B cell (primary cell): ENCODE measurements at regions not wholly inside any gene's neighbourhood (a gene's known extent, or its start where the extent isn't known, plus 50 kb on each side); places are given as distances from the start of the nearest gene placed in this dataset.

Experiments used
- ATAC-seq: fragments of 200-7000 bp; cut with Tn5 transposase; one replicate; pipeline ENCODE4 v1.10.0; 2021; ENCODE audit warnings: low read depth, mild to moderate bottlenecking, moderate number of reproducible peaks, moderate library complexity
- CTCF ChIA-PET: fragments of 350-600 bp; sonication (Branson Sonifier 250); formaldehyde crosslinking; loops from one replicate; lab custom pipeline; 2021; ENCODE audit warnings: antibody characterized with exemption, inconsistent platforms; lab: Charles Lee
- POLR2A ChIA-PET: fragments of 350-600 bp; sonication (Branson Sonifier 250); formaldehyde crosslinking; loops from one replicate; lab custom pipeline; 2021; ENCODE audit warnings: antibody characterized with exemption; lab: Charles Lee
- DNase-seq: peaks from one replicate; pipeline ENCODE4 v3.0.0; 2013
- H2AFZ ChIP-seq: 2 replicates; pipeline ENCODE4 v1.6.1; 2012; ENCODE audit warnings: mild to moderate bottlenecking, low read depth, low read length; ENCODE audit not compliant: insufficient read depth, poor library complexity, severe bottlenecking
- H3K27ac ChIP-seq, 2 donors: 1 replicate in 1 of 2; 2 replicates in 1 of 2; pipeline ENCODE4 v1.5.1; 2012 to 2013; ENCODE audit warnings: low read length in 2 of 2, mild to moderate bottlenecking in 2 of 2, moderate library complexity in 1 of 2
- H3K27me3 ChIP-seq, 4 experiments: fragments of 200-600 bp in 1 of 4; sonication (generic) in 1 of 4; replicated peaks in 1 of 4; 1 replicate in 2 of 4; 2 replicates in 2 of 4; pipeline versions ENCODE4 v1.6.1 to v1.7.0; 2013 to 2016; ENCODE audit warnings: low read length in 3 of 4, mild to moderate bottlenecking in 2 of 4, mixed read lengths in 1 of 4, moderate library complexity in 1 of 4; ENCODE audit not compliant: insufficient read depth in 4 of 4, control insufficient read depth in 3 of 4; ENCODE audit errors: control extremely low read depth in 1 of 4
- H3K36me3 ChIP-seq, 2 experiments: replicated peaks in 1 of 2; 1 replicate in 1 of 2; 2 replicates in 1 of 2; pipeline versions ENCODE4 v1.6.1 to v1.7.1; 2013; ENCODE audit warnings: low read length in 1 of 2; ENCODE audit not compliant: insufficient read depth in 2 of 2, control insufficient read depth in 1 of 2; ENCODE audit errors: control extremely low read depth in 1 of 2, extremely low read depth in 1 of 2
- H3K4me1 ChIP-seq, 2 donors: fragments of 200-600 bp in 1 of 2; sonication (generic) in 1 of 2; 1 replicate in 1 of 2; 2 replicates in 1 of 2; pipeline versions ENCODE4 v1.5.1 to v1.6.1; 2013 to 2017; ENCODE audit warnings: low read length in 2 of 2; ENCODE audit not compliant: control insufficient read depth in 2 of 2, insufficient read depth in 2 of 2
- H3K4me2 ChIP-seq: replicated peaks from 2 replicates; pipeline ENCODE3; 2012; ENCODE audit warnings: mild to moderate bottlenecking, low read depth, low read length; ENCODE audit not compliant: poor library complexity, severe bottlenecking
- H3K4me3 ChIP-seq, 5 experiments: fragments of 200-600 bp in 1 of 5; sonication (generic) in 1 of 5; 1 replicate in 3 of 5; 2 replicates in 2 of 5; pipeline versions ENCODE4 v1.5.1 to v1.7.0; 2011 to 2016; ENCODE audit warnings: low read length in 4 of 5, mild to moderate bottlenecking in 4 of 5, low read depth in 2 of 5, control low read depth in 1 of 5, moderate library complexity in 1 of 5; ENCODE audit not compliant: insufficient read depth in 1 of 5; ENCODE audit errors: control extremely low read depth in 1 of 5, extremely low read depth in 1 of 5
- H3K79me2 ChIP-seq: fragments of 200-600 bp; sonication (generic); one replicate; pipeline ENCODE4 v1.6.0; 2016; ENCODE audit warnings: low read length; ENCODE audit not compliant: control insufficient read depth, insufficient read depth
- H3K9ac ChIP-seq: fragments of 200-600 bp; sonication (generic); 2 replicates; pipeline ENCODE4 v1.6.1; 2017; ENCODE audit warnings: mild to moderate bottlenecking, low read length, moderate library complexity
- H3K9me3 ChIP-seq, 3 donors: one replicate each; pipeline versions ENCODE4 v1.6.1 to v1.7.1; 2013; ENCODE audit warnings: low read length in 2 of 3; ENCODE audit not compliant: control insufficient read depth in 2 of 3, insufficient read depth in 1 of 3; ENCODE audit errors: control extremely low read depth in 1 of 3
- H4K20me1 ChIP-seq: 2 replicates; pipeline ENCODE4 v1.6.0; 2012; ENCODE audit warnings: mild to moderate bottlenecking, low read length; ENCODE audit not compliant: insufficient read depth, control insufficient read depth, poor library complexity, severe bottlenecking
- H3K27ac Mint-ChIP-seq: one replicate; pipeline ENCODE4 v1.8.0; 2021; ENCODE audit warnings: mixed read lengths
- H3K27me3 Mint-ChIP-seq: one replicate; pipeline ENCODE4 v1.8.0; 2021; ENCODE audit warnings: mixed read lengths
- H3K4me1 Mint-ChIP-seq: one replicate; pipeline ENCODE4 v1.8.0; 2021; ENCODE audit warnings: mixed read lengths
- H3K4me3 Mint-ChIP-seq: one replicate; pipeline ENCODE4 v1.8.0; 2021; ENCODE audit warnings: mixed read lengths
- H3K9me3 Mint-ChIP-seq: one replicate; pipeline ENCODE4 v1.8.0; 2022; ENCODE audit warnings: mixed read lengths; ENCODE audit not compliant: insufficient read depth
- EZH2 ChIP-seq: IDR thresholded peaks from 2 replicates; pipeline ENCODE4 v1.6.1; 2012; ENCODE audit warnings: borderline replicate concordance, low read depth, mild to moderate bottlenecking, moderate library complexity, low read length; ENCODE audit not compliant: insufficient read depth, poor library complexity, severe bottlenecking
- WGBS: methylation state at CpG from one replicate; pipeline ENCODE4 v1.1.5; 2013; ENCODE audit warnings: missing lambda C conversion rate; ENCODE audit not compliant: insufficient coverage; 5-methylcytosine and 5-hydroxymethylcytosine counted together
- intact Hi-C: fragments of 100-400 bp; cut with micrococcal nuclease; formaldehyde crosslinking; loops from one replicate; pipeline ENCODE4 v1.10.0; 2022
- TF ChIP-seq, protein P1 (sequence below): fragments of 200-600 bp; IDR thresholded peaks from one replicate; pipeline ENCODE4 v1.8.0; 2022; ENCODE audit warnings: antibody characterized with exemption, mild to moderate bottlenecking

DNA sequence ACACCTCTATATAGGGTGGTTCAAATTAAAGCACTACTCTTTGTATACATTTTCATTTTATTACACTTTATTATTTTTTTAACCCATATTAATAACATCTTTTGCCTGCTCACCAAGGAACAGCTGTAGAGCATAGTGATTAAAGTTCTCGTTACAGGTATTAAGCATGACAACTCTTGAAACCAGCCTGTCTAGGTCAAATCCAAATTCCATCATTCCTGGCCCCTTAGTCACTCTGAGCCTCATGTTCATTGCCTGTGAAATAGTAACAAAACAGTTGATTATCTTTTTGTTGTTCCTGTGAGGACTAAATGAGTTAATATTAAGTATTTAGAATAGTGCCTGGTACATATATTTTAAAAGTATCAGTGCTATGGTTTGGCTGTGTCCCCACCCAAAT, 334.5 kb downstream of the RAB38 start:
- H3K36me3 ChIP-seq = no peaks in the 10 kb centered on the region
- WGBS = no CpG with 5 or more reads among the region's 1 CpG
- no peak overlapping the region for H2AFZ ChIP-seq
- H3K27me3 Mint-ChIP-seq = no peaks in the 10 kb centered on the region
- H3K27ac ChIP-seq = no peak overlapping the region
- H3K27me3 ChIP-seq = no peaks in the 10 kb centered on the region
- no peaks in the 10 kb centered on the region for H3K4me1 Mint-ChIP-seq
- intact Hi-C loops = no loop called here
- TF ChIP-seq, protein P1, sequence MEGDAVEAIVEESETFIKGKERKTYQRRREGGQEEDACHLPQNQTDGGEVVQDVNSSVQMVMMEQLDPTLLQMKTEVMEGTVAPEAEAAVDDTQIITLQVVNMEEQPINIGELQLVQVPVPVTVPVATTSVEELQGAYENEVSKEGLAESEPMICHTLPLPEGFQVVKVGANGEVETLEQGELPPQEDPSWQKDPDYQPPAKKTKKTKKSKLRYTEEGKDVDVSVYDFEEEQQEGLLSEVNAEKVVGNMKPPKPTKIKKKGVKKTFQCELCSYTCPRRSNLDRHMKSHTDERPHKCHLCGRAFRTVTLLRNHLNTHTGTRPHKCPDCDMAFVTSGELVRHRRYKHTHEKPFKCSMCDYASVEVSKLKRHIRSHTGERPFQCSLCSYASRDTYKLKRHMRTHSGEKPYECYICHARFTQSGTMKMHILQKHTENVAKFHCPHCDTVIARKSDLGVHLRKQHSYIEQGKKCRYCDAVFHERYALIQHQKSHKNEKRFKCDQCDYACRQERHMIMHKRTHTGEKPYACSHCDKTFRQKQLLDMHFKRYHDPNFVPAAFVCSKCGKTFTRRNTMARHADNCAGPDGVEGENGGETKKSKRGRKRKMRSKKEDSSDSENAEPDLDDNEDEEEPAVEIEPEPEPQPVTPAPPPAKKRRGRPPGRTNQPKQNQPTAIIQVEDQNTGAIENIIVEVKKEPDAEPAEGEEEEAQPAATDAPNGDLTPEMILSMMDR = no peak
- no peak for TF ChIP-seq EZH2
- no peak overlapping the region for H3K27ac Mint-ChIP-seq
- H3K4me3 ChIP-seq = no peak overlapping the region
- ChIA-PET CTCF (no interaction called here), POLR2A (no interaction called here)
- H3K79me2 ChIP-seq = no peaks in the 10 kb centered on the region
- H3K9ac ChIP-seq = no peak overlapping the region
- H3K4me3 Mint-ChIP-seq = no peak overlapping the region
- H3K4me2 ChIP-seq = no peak overlapping the region
- DNase-seq (no peak), ATAC-seq (no peak)
- no peaks in the 10 kb centered on the region for H4K20me1 ChIP-seq
- H3K4me1 ChIP-seq = no peaks in the 10 kb centered on the region
- no peaks in the 10 kb centered on the region for H3K9me3 Mint-ChIP-seq
- peaks cover 0 to 2% (median 0%) of the 10 kb centered on the region in 3 donors for H3K9me3 ChIP-seq

- intact Hi-C loops = no loop called here
- H3K4me1 ChIP-seq = no peaks in the 10 kb centered on the region
- H4K20me1 ChIP-seq = no peaks in the 10 kb centered on the region
- Mint-ChIP-seq H3K4me1 (no peaks in the 10 kb centered on the region), H3K4me3 (no peak overlapping the region), H3K27me3 (no peaks in the 10 kb centered on the region), H3K27ac (no peak overlapping the region), H3K9me3 (no peaks in the 10 kb centered on the region)
- H3K9me3 ChIP-seq = no peaks in the 10 kb centered on the region
- ChIA-PET CTCF (no interaction called here), POLR2A (no interaction called here)
- H3K4me2 ChIP-seq = no peak overlapping the region
- no peak overlapping the region for H3K4me3 ChIP-seq
- H3K27me3 ChIP-seq = no peaks in the 10 kb centered on the region
- TF ChIP-seq, protein P1 = no peak
- no peak for TF ChIP-seq EZH2
- H2AFZ ChIP-seq = no peak overlapping the region
- 100% methylated on average over 3 of the region's 5 CpGs for WGBS
- H3K79me2 ChIP-seq = no peaks in the 10 kb centered on the region
- no peak for ATAC-seq
- H3K9ac ChIP-seq = no peak overlapping the region
- no peaks in the 10 kb centered on the region for H3K36me3 ChIP-seq
- no peak for DNase-seq
- no peak overlapping the region for H3K27ac ChIP-seq
Measured at GRCh38 chr11:87832211-87832610, 343.0 kb downstream of the RAB38 start.
